Endodermal cell (in vitro differentiated cells): ENCODE measurements at regions not wholly inside any gene's neighbourhood (a gene's known extent, or its start where the extent isn't known, plus 50 kb on each side); places are given as distances from the start of the nearest gene placed in this dataset.

Experiments used
- DNase-seq: peaks from one replicate; pipeline ENCODE4 v3.0.0-alpha.2; 2017
- H3K27ac ChIP-seq: 2 replicates; pipeline ENCODE4 v1.5.1; 2013; ENCODE audit warnings: mild to moderate bottlenecking, low read depth, low read length, moderate library complexity
- H3K27me3 ChIP-seq: 2 replicates; pipeline ENCODE4 v1.6.1; 2013; ENCODE audit warnings: mild to moderate bottlenecking, low read length, moderate library complexity; ENCODE audit not compliant: insufficient read depth, control insufficient read depth, poor library complexity, severe bottlenecking
- H3K36me3 ChIP-seq: 2 replicates; pipeline ENCODE4 v1.7.0; 2013; ENCODE audit warnings: mild to moderate bottlenecking, low read length, moderate library complexity; ENCODE audit not compliant: control insufficient read depth, insufficient read depth
- H3K4me1 ChIP-seq: one replicate; pipeline ENCODE4 v1.7.0; 2013; ENCODE audit warnings: low read length; ENCODE audit not compliant: control insufficient read depth, insufficient read depth
- H3K4me3 ChIP-seq: 2 replicates; pipeline ENCODE4 v1.5.1; 2013; ENCODE audit warnings: mild to moderate bottlenecking, low read length, moderate library complexity
- H3K9ac ChIP-seq: 2 replicates; pipeline ENCODE4 v1.6.1; 2013; ENCODE audit warnings: mild to moderate bottlenecking, low read length, moderate library complexity; ENCODE audit not compliant: poor library complexity, severe bottlenecking; ENCODE audit errors: extremely low read depth
- H3K9me3 ChIP-seq: 2 replicates; pipeline ENCODE4 v1.6.1; 2013; ENCODE audit warnings: mild to moderate bottlenecking, low read length, moderate library complexity; ENCODE audit not compliant: control insufficient read depth
- H3K27ac Mint-ChIP-seq: 2 replicates; pipeline ENCODE4 v1.8.0; 2020; ENCODE audit warnings: mixed read lengths
- H3K27me3 Mint-ChIP-seq: 2 replicates; pipeline ENCODE4 v1.8.0; 2021; ENCODE audit warnings: mild to moderate bottlenecking, mixed read lengths; ENCODE audit not compliant: insufficient read depth
- H3K36me3 Mint-ChIP-seq: 2 replicates; pipeline ENCODE4 v1.8.0; 2020; ENCODE audit warnings: low read depth, mixed read lengths
- H3K4me1 Mint-ChIP-seq: 2 replicates; pipeline ENCODE4 v1.8.0; 2020; ENCODE audit warnings: mixed read lengths
- H3K4me3 Mint-ChIP-seq: 2 replicates; pipeline ENCODE4 v1.8.0; 2020; ENCODE audit warnings: mild to moderate bottlenecking, moderate library complexity, mixed read lengths
- H3K9me3 Mint-ChIP-seq: 2 replicates; pipeline ENCODE4 v1.8.0; 2020; ENCODE audit warnings: mild to moderate bottlenecking, mixed read lengths
- WGBS, 2 experiments: methylation state at CpG; one replicate each; pipeline versions ENCODE4 v1.1.5 to v1.1.7; 2013; ENCODE audit warnings: missing lambda C conversion rate in 2 of 2, mixed read lengths in 1 of 2; ENCODE audit not compliant: insufficient coverage in 1 of 2, insufficient read length in 1 of 2; 5-methylcytosine and 5-hydroxymethylcytosine counted together
- TF ChIP-seq, protein P1 (sequence below): fragments of 200-600 bp; sonication (generic); conservative IDR thresholded peaks from 2 replicates; pipeline ENCODE4 v1.5.0; 2021; ENCODE audit warnings: antibody characterized with exemption, mild to moderate bottlenecking

DNA sequence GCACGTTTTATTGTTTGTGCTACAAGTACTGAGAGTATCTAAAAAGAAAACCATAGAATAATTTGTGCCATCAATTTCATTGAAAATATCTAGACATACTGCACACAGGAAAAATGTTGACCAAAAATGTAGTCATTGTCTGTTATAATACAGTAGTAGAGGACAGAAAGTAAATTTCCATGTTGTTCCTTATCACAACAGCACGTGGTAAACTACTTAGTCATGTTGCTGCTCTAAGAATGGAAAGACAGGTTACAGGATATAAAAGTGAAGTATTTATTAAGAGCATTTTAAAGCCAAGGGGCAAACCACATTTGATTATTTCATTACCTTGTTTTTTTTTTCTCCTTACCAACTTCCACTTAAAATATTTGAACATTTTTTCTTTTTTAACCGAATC, 89.0 kb upstream of the CEP85L start:
- no peaks in the 10 kb centered on the region for H3K36me3 Mint-ChIP-seq
- Histone ChIP-seq H3K27ac (no peak overlapping the region), H3K27me3 (no peaks in the 10 kb centered on the region), H3K36me3 (no peaks in the 10 kb centered on the region), H3K4me1 (no peaks in the 10 kb centered on the region), H3K9me3 (no peaks in the 10 kb centered on the region), H3K4me3 (no peak overlapping the region), H3K9ac (no peak overlapping the region)
- peaks cover 7% of the 10 kb centered on the region for H3K4me1 Mint-ChIP-seq
- TF ChIP-seq, protein P1, sequence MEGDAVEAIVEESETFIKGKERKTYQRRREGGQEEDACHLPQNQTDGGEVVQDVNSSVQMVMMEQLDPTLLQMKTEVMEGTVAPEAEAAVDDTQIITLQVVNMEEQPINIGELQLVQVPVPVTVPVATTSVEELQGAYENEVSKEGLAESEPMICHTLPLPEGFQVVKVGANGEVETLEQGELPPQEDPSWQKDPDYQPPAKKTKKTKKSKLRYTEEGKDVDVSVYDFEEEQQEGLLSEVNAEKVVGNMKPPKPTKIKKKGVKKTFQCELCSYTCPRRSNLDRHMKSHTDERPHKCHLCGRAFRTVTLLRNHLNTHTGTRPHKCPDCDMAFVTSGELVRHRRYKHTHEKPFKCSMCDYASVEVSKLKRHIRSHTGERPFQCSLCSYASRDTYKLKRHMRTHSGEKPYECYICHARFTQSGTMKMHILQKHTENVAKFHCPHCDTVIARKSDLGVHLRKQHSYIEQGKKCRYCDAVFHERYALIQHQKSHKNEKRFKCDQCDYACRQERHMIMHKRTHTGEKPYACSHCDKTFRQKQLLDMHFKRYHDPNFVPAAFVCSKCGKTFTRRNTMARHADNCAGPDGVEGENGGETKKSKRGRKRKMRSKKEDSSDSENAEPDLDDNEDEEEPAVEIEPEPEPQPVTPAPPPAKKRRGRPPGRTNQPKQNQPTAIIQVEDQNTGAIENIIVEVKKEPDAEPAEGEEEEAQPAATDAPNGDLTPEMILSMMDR = no peak
- 96% methylated on average over 2 of the region's 3 CpGs; no CpG with 5 or more reads in 1 of the 2 experiments for WGBS, 2 experiments
- no peak for DNase-seq
- H3K27ac Mint-ChIP-seq = no peak overlapping the region
- H3K4me3 Mint-ChIP-seq = no peak overlapping the region
- no peaks in the 10 kb centered on the region for H3K9me3 Mint-ChIP-seq
- H3K27me3 Mint-ChIP-seq = no peaks in the 10 kb centered on the region

DNA sequence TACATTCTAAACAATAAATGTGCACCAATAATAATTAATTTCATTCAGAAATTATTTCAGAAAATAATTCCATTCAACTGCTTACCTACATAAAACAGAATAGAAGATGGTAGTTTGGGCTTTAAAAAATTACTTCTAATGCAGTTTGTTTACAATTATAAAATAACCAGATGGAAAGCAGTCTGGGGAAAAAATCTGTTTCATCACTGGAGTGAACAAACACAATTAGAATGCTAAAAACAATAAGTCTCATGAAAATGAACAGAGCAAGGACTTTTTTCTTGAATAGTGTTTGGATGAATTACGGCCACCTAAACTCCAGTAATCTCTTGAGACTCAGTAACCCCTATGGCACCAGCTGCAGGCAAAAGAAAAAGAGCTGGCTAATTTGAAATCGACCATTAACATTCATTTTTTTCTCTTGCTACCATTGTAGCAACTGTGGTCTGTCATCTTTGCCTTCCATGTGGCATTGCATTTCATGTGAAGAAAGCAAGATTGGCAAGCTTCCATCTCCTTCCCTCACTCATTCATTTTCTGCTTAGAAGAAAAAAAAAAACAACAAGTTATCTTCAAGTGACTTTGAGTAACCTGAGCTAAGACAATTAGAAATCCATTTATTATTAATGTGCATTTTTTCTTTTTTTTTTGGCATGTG, 88.4 kb upstream of the CEP85L start:
- Histone ChIP-seq H3K4me3 (no peak overlapping the region), H3K9me3 (no peaks in the 10 kb centered on the region), H3K27ac (no peak overlapping the region), H3K4me1 (no peaks in the 10 kb centered on the region), H3K36me3 (no peaks in the 10 kb centered on the region), H3K9ac (no peak overlapping the region), H3K27me3 (no peaks in the 10 kb centered on the region)
- H3K4me1 Mint-ChIP-seq = peaks cover 7% of the 10 kb centered on the region
- H3K36me3 Mint-ChIP-seq = no peaks in the 10 kb centered on the region
- no peak overlapping the region for H3K4me3 Mint-ChIP-seq
- H3K9me3 Mint-ChIP-seq = no peaks in the 10 kb centered on the region
- no peak overlapping the region for H3K27ac Mint-ChIP-seq
- H3K27me3 Mint-ChIP-seq = no peaks in the 10 kb centered on the region
- TF ChIP-seq, protein P1 = no peak
- DNase-seq = no peak
- 81 to 87% methylated on average over 2 of the region's 2 CpGs for WGBS, 2 experiments

DNA sequence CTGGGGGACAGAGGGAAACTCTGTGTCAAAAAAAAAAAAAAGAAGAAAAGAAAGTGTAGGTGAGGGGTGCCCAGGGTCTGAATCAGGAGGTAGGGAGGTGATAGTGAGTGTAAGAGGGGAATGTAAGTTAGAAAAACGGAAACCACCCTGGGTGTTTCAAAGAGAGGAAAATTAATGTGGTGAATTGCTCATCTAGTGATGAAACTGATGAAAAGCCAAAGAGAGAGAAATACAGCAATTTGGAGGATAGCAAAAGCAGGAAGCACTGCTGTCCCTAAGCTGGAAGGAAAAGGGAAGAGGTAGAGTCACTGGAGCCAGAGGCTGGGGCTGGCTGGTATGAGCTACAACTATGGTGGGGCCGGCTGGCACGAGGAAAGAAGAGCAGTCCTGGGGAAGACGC, 85.0 kb upstream of the CEP85L start:
- no peak for DNase-seq
- Mint-ChIP-seq H3K27ac (no peak overlapping the region), H3K4me3 (no peak overlapping the region), H3K27me3 (no peaks in the 10 kb centered on the region), H3K4me1 (peaks cover 7% of the 10 kb centered on the region), H3K36me3 (no peaks in the 10 kb centered on the region), H3K9me3 (no peaks in the 10 kb centered on the region)
- Histone ChIP-seq H3K9ac (no peak overlapping the region), H3K4me3 (no peak overlapping the region), H3K36me3 (no peaks in the 10 kb centered on the region), H3K4me1 (no peaks in the 10 kb centered on the region), H3K27ac (no peak overlapping the region), H3K9me3 (no peaks in the 10 kb centered on the region), H3K27me3 (no peaks in the 10 kb centered on the region)
- WGBS, 2 experiments = 97 to 100% methylated on average over 3 to 4 of the region's 4 CpGs
- TF ChIP-seq, protein P1 = no peak
